Thyroid gland (tissue), 4 donors: ENCODE measurements at regions not wholly inside any gene's neighbourhood (a gene's known extent, or its start where the extent isn't known, plus 50 kb on each side); places are given as distances from the start of the nearest gene placed in this dataset.

Experiments used
- DNase-seq, 2 donors: peaks; one replicate each; pipeline ENCODE4 v3.0.0-alpha.2; 2019
- H3K27ac ChIP-seq, 3 donors: fragments of 200-600 bp; sonication (generic); 1 replicate in 2 of 3; 2 replicates in 1 of 3; pipeline ENCODE4 v1.5.1; 2016 to 2019; ENCODE audit warnings: mild to moderate bottlenecking in 1 of 3, moderate library complexity in 1 of 3
- H3K27me3 ChIP-seq: fragments of 200-600 bp; sonication (generic); one replicate; pipeline ENCODE4 v1.5.1; 2019
- H3K36me3 ChIP-seq, 2 donors: fragments of 200-600 bp; sonication (generic); one replicate each; pipeline ENCODE4 v1.5.1; 2016 to 2019
- H3K4me1 ChIP-seq, 2 donors: fragments of 200-600 bp; sonication (generic); one replicate each; pipeline ENCODE4 v1.5.1; 2017 to 2019
- H3K4me3 ChIP-seq, 3 donors: fragments of 200-600 bp; sonication (generic); replicated peaks in 1 of 3; 1 replicate in 2 of 3; 2 replicates in 1 of 3; pipeline ENCODE4 v1.5.1; 2016; ENCODE audit warnings: mild to moderate bottlenecking in 1 of 3
- H3K9me3 ChIP-seq: fragments of 200-600 bp; sonication (generic); one replicate; pipeline ENCODE4 v1.5.1; 2017
- CTCF ChIP-seq, 6 experiments: fragments of 200-600 bp in 3 of 6; fragments of 450-650 bp in 3 of 6; sonication (generic) in 3 of 6; IDR thresholded peaks; one replicate each; pipeline ENCODE4 v1.5.1; 2016 to 2019; ENCODE audit warnings: antibody characterized with exemption in 6 of 6, mild to moderate bottlenecking in 2 of 6, inconsistent platforms in 1 of 6, moderate library complexity in 1 of 6
- POLR2A ChIP-seq, 2 donors: fragments of 450-650 bp; IDR thresholded peaks; one replicate each; pipeline ENCODE4 v1.6.1; 2017; ENCODE audit warnings: antibody characterized with exemption in 2 of 2, mild to moderate bottlenecking in 2 of 2, moderate library complexity in 1 of 2
- WGBS, 2 donors: methylation state at CpG; one replicate each; pipeline ENCODE4 v1.1.5; 2017; 5-methylcytosine and 5-hydroxymethylcytosine counted together
- intact Hi-C: fragments of 100-400 bp; cut with DNase I; formaldehyde crosslinking; loops from one replicate; pipeline ENCODE4 v1.15.1; 2023

- no peaks in the 10 kb centered on the region for H3K27me3 ChIP-seq
- no peaks in the 10 kb centered on the region for H3K36me3 ChIP-seq
- no peaks in the 10 kb centered on the region for H3K9me3 ChIP-seq
- H3K4me1 ChIP-seq: no peaks in the 10 kb centered on the region
- no peak for DNase-seq
- intact Hi-C loops: no loop called here
- H3K27ac ChIP-seq: no peak overlapping the region
- TF ChIP-seq CTCF (IDR thresholded peaks at IDR 0.05) (no peak), POLR2A (IDR thresholded peaks at IDR 0.05) (no peak)
- H3K4me3 ChIP-seq: no peak overlapping the region
Measured at GRCh38 chr2:52831216-52831615, 936.4 kb upstream of the CHAC2 start.

GRCh38 chr2:52828112-52828511 lies 939.5 kb upstream of the CHAC2 start:
- H3K36me3 ChIP-seq: no peaks in the 10 kb centered on the region
- 95 to 100% methylated on average over 1 of the region's 1 CpG for WGBS, 2 donors
- H3K27me3 ChIP-seq: no peaks in the 10 kb centered on the region
- H3K4me3 ChIP-seq: no peak overlapping the region
- DNase-seq: no peak
- no peaks in the 10 kb centered on the region for H3K9me3 ChIP-seq
- intact Hi-C loops: no loop called here
- H3K4me1 ChIP-seq: no peaks in the 10 kb centered on the region
- no peak overlapping the region for H3K27ac ChIP-seq
- TF ChIP-seq CTCF (IDR thresholded peaks at IDR 0.05) (no peak), POLR2A (IDR thresholded peaks at IDR 0.05) (no peak)

GRCh38 chr2:52821631-52822030 lies 946.0 kb upstream of the CHAC2 start:
- no peaks in the 10 kb centered on the region for H3K9me3 ChIP-seq
- no peak for DNase-seq
- no peaks in the 10 kb centered on the region for H3K4me1 ChIP-seq
- H3K4me3 ChIP-seq: no peak overlapping the region
- intact Hi-C loops: no loop called here
- no peaks in the 10 kb centered on the region for H3K27me3 ChIP-seq
- H3K36me3 ChIP-seq: no peaks in the 10 kb centered on the region
- TF ChIP-seq CTCF (IDR thresholded peaks at IDR 0.05) (no peak), POLR2A (IDR thresholded peaks at IDR 0.05) (no peak)
- H3K27ac ChIP-seq: no peak overlapping the region

- intact Hi-C loops: no loop called here
- no peak for DNase-seq
- no peak for TF ChIP-seq CTCF (IDR thresholded peaks at IDR 0.05)
- TF ChIP-seq POLR2A (IDR thresholded peaks at IDR 0.05): no peak
- H3K27ac ChIP-seq: no peak overlapping the region
- H3K36me3 ChIP-seq: no peaks in the 10 kb centered on the region
- H3K4me3 ChIP-seq: no peak overlapping the region
- no peaks in the 10 kb centered on the region for H3K9me3 ChIP-seq
- H3K27me3 ChIP-seq: no peaks in the 10 kb centered on the region
- H3K4me1 ChIP-seq: no peaks in the 10 kb centered on the region
Measured at GRCh38 chr2:52818958-52819357, 948.6 kb upstream of the CHAC2 start.

- no peaks in the 10 kb centered on the region for H3K9me3 ChIP-seq
- no peak overlapping the region for H3K4me3 ChIP-seq
- H3K36me3 ChIP-seq: no peaks in the 10 kb centered on the region
- no peak for DNase-seq
- intact Hi-C loops: no loop called here
- 26 to 27% methylated on average over 4 of the region's 4 CpGs for WGBS, 2 donors
- H3K27me3 ChIP-seq: no peaks in the 10 kb centered on the region
- no peaks in the 10 kb centered on the region for H3K4me1 ChIP-seq
- H3K27ac ChIP-seq: no peak overlapping the region
- peak in 2 of 6 experiments; percentile 33 to 34 for TF ChIP-seq CTCF (IDR thresholded peaks at IDR 0.05)
- no peak for TF ChIP-seq POLR2A (IDR thresholded peaks at IDR 0.05)
Measured at GRCh38 chr2:52810460-52810859, 957.1 kb upstream of the CHAC2 start.
